ENCODE measurements at regions not wholly inside any gene's neighbourhood (a gene's known extent, or its start where the extent isn't known, plus 50 kb on each side); places are given as distances from the start of the nearest gene placed in this dataset.
"Not testable (repeated sequence)": the region's sequence is repeated elsewhere in the genome, so short reads cannot be mapped to it uniquely, and the experiment has no call there.

GRCh38 chr10:130261306-130261705 lies 125.1 kb downstream of the GLRX3 start:
- DNase-seq (ENCODE audit: low read depth in 3 of 3, low spot score in 1 of 3) = no peak

- DNase-seq (ENCODE audit: low read depth in 3 of 3, low spot score in 1 of 3) = no peak
These were observed 125.6 kb downstream of the GLRX3 start for GRCh38 chr10:130261766-130262165.

GRCh38 chr10:130263289-130263688 lies 127.1 kb downstream of the GLRX3 start:
- no peak for DNase-seq (ENCODE audit: low read depth in 3 of 3, low spot score in 1 of 3)

DNA sequence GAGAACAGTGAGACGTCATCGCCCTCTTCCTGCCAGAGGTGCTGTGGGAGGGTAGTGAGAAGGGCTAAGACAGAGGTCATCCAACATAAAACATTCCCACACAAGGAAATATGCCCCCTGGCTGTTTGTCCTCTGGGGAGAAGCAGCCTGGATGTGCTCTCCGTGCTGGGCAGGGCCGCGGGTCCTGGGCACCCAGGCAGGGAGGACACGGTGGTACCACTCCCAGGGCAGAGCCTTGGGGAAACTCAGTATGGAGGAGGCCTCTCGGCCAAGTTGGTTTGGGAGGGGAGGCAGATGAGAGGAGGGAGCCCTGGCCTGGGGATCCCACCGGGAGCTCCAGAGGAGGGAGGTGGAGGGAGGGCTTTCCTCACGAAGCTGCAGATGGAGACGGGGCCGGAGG lies 129.4 kb downstream of the GLRX3 start:
- DNase-seq (ENCODE audit: low read depth in 3 of 3, low spot score in 1 of 3) = no peak

DNA sequence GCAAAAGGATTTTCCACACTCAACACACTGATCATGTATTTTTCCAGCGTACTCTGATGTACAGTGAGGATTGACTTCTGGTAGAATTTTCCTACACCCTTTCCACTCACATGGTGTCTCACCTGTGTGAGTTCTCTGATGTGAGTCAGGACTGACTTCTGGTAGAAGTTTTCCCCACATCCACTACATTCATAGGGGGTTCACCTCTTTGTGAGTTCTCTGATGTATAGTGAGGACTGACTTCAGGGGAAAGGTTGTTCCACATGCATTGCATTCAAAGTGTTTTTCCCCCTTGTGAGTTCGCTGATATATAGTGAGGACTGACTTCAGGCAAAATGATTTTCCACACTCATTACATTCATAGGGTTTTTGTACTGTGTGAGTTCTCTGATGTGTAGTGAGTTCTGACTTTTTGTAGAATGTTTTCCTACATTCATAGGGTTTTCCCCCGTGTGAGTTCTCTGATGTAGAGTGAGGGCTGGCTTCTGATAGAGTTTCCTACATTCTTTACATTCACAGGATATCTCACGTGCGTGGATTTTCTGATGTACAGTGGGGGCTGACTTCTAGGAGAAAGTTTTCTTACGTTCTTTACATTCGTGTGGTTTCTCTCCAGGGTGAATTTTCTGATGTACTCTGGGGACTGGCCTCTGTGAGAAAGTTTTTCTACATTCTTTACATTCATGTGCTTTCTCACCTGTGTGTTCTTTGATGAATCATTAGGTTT lies 146.5 kb downstream of the GLRX3 start:
- DNase-seq (ENCODE audit: low read depth in 3 of 3, low spot score in 1 of 3) = no peak

GRCh38 chr10:130283219-130283545 lies 147.0 kb downstream of the GLRX3 start:
- no peak for DNase-seq (ENCODE audit: low read depth in 3 of 3, low spot score in 1 of 3)

GRCh38 chr10:130295761-130296160 lies 159.6 kb downstream of the GLRX3 start:
- DNase-seq (ENCODE audit: low read depth in 3 of 3, low spot score in 1 of 3) = not testable (repeated sequence)

GRCh38 chr10:130300608-130301020 lies 164.4 kb downstream of the GLRX3 start:
- peak in 1 of 3 donors; percentile 40 for DNase-seq (ENCODE audit: low read depth in 3 of 3, low spot score in 1 of 3)

GRCh38 chr10:130301021-130301892 lies 165.1 kb downstream of the GLRX3 start:
- DNase-seq (ENCODE audit: low read depth in 3 of 3, low spot score in 1 of 3) = peak; percentile 1 to 50 (median 10)

GRCh38 chr10:130326954-130327353 lies 190.8 kb downstream of the GLRX3 start:
- DNase-seq (ENCODE audit: low read depth in 3 of 3, low spot score in 1 of 3) = no peak

DNA sequence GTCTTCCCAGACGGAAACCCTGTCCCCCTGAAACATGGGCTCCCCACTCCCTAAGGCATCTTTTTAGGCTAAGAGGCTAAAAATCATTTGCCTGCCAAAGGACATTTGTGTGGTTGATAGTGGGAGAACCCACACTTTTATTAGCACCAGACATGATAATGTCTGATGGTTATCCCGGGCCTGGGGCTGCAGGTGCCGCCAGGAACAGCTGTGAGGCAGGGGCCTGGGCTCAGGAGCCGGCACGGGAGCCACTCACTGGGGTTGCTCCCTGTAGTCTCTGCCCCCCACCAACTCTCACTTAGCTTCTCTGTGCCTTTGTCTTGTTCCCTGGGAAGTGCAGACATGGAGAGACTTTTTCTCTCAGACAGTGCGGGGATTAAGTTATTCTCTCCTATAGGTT lies 193.6 kb downstream of the GLRX3 start:
- DNase-seq (ENCODE audit: low read depth in 3 of 3, low spot score in 1 of 3) = no peak

DNA sequence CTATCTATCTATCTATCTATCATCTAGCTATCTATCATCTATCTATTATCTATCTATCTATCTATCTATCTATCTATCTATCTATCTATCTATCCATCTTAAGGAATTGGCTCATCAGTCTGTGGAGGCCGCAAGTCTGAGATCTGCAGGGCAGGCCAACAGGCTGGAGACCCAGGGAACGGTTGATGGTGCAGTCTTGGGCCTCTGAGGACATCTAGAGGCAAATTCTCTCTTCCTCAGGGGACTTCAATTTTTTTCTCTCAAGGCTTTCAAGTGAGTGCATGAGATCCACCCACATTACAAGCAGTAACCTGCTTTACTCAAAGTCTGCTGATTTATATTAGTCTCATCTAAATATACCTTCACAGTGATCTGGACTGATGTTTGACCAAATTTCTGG lies 197.0 kb downstream of the GLRX3 start:
- DNase-seq (ENCODE audit: low read depth in 3 of 3, low spot score in 1 of 3) = no peak

DNA sequence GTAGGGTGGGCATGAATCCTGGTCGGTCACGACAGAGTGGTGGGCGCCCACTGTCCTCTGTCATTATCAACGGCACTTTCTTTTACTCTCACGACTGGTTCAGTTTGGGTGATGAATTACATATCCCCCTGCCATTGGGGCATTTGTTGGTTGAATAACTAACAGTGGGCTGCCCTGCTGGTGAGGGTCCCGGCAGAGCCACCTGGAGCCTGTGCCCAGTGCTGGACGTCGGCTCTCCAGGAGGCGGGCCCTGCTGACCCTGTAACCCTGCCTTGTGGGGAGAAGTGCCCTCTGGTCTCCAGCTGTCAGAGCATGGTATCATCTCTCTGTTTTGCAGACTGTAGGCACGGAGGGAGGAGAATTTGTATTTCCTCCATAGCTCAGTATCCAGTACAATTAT lies 199.1 kb downstream of the GLRX3 start:
- no peak for DNase-seq (ENCODE audit: low read depth in 3 of 3, low spot score in 1 of 3)

GRCh38 chr10:130336617-130337304 lies 200.6 kb downstream of the GLRX3 start:
- no peak for DNase-seq (ENCODE audit: low read depth in 3 of 3, low spot score in 1 of 3)

- DNase-seq (ENCODE audit: low read depth in 3 of 3, low spot score in 1 of 3) = no peak
These were observed 201.1 kb downstream of the GLRX3 start for GRCh38 chr10:130337305-130337640.

DNA sequence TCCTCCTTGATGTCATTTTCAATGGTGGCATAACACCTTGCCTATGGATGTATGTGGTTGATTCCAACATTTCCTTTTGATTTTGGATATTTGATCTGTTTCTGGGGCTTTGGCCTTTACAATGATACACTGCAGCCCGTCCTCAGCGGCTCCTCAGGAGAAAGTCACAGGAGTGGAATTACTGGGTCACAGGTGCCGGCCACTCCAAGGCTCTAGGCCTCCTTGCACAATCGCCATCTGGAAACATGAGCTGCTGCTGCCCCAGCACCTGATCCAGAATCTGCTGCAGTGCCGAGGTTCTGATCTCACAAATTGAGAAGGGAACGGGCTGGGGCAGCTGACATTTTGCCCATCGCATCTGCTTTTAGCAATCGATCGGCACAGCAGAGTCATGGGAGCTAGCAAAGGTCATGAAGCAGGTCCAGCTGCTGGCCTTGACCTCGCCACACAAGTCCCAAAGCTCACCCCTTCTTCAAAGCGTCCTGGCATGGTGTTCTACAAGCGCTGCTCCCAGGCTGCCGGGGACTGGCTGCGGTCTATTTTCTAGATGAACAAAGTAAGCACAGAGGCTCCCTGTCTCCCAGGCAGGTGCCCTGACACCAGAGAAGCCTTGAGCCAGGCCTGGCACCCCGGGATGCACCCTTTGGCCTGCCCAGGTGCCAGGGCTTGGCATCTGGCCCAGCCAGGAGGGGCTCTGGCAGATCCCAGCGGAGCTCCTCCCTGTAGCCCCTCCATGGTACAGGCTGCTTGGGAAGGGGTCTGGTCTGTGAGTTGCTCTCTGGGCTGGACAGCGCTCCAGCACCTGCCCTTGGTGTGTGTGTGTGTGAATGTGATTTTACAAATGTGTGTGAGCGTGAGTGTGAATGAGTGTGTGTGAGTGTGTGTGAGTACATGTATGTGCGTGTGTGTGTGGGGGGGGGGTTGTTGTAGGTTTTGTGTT lies 201.8 kb downstream of the GLRX3 start:
- DNase-seq (ENCODE audit: low read depth in 3 of 3, low spot score in 1 of 3) = no peak

DNA sequence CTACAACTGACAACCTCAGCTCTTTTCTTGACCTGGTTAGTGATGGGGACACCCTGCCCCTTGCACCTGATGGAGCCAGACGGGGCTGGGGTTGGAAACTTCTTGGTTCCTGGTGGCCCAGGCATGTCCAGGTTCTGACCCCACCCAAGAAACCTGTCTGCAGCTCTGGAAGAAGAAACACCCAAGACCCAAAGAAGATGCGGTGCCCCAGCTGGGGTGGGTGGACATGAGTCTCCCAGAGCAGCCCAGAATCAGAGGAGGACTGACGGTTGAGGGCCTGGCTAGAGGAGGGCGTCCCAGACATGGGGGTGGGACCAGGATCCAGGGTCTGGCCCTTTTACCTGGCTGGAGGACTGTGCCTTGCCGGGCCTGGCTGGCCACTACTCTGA lies 202.4 kb downstream of the GLRX3 start:
- no peak for DNase-seq (ENCODE audit: low read depth in 3 of 3, low spot score in 1 of 3)

- no peak for DNase-seq (ENCODE audit: low read depth in 3 of 3, low spot score in 1 of 3)
These were observed 202.9 kb downstream of the GLRX3 start for GRCh38 chr10:130339091-130339490.

DNA sequence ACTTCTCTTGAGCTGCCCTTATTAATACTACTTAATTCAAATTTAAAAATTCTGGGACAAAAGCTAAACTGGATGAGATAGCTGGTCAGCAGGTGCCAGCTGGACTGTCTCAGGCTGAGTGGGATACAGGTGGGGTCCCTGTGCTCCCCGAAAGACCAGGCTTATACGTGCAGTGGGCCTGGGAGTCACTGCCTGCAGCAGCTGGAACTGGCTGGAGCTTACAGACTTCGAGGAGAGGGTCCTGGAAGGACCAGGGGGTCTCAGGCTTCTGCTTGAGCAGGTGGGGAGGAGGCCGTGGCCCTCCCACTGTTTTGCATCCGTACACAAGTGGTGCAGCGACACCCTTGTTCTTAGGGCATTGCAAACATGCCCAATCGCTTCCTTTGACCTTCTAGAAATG lies 203.7 kb downstream of the GLRX3 start:
- no peak for DNase-seq (ENCODE audit: low read depth in 3 of 3, low spot score in 1 of 3)

- no peak for DNase-seq (ENCODE audit: low read depth in 3 of 3, low spot score in 1 of 3)
These were observed 204.6 kb downstream of the GLRX3 start for GRCh38 chr10:130340816-130341215.

GRCh38 chr10:130341356-130341755 lies 205.2 kb downstream of the GLRX3 start:
- DNase-seq (ENCODE audit: low read depth in 3 of 3, low spot score in 1 of 3) = peak in 1 of 3 donors; percentile 2
